ENCODE measurements at regions not wholly inside any gene's neighbourhood (a gene's known extent, or its start where the extent isn't known, plus 50 kb on each side); places are given as distances from the start of the nearest gene placed in this dataset.

- Histone ChIP-seq H3K4me1 (ENCODE audit: control insufficient read depth in 1 of 2, insufficient read depth in 2 of 2, low read length in 2 of 2) (no peaks in the 10 kb centered on the region), H3K36me3 (ENCODE audit: control insufficient read depth in 1 of 2, insufficient read depth in 2 of 2, low read length in 1 of 2) (no peaks in the 10 kb centered on the region), H3K27me3 (ENCODE audit: control insufficient read depth in 1 of 2, insufficient read depth in 2 of 2, low read length in 1 of 2) (no peaks in the 10 kb centered on the region), H3K4me3 (ENCODE audit: low read length in 2 of 2) (no peak overlapping the region), H3K27ac (ENCODE audit: low read depth in 1 of 2, low read length in 2 of 2) (no peak overlapping the region), H3K9me3 (ENCODE audit: control insufficient read depth, low read length) (peaks cover 1% of the 10 kb centered on the region)
- WGBS, 2 donors = 76 to 88% methylated on average over 2 of the region's 2 CpGs
- ATAC-seq (ENCODE audit: low FRiP score) = no peak
- intact Hi-C loops (cut with DNase I) = no loop called here
- DNase-seq = no peak
Measured at GRCh38 chr7:70947181-70947580, 184.8 kb upstream of the GALNT17 start.

- no peak overlapping the region for H3K27ac ChIP-seq (ENCODE audit: low read depth in 1 of 2, low read length in 2 of 2)
- intact Hi-C loops (cut with DNase I) = no loop called here
- DNase-seq = no peak
- no peak overlapping the region for H3K4me3 ChIP-seq (ENCODE audit: low read length in 2 of 2)
- H3K36me3 ChIP-seq (ENCODE audit: control insufficient read depth in 1 of 2, insufficient read depth in 2 of 2, low read length in 1 of 2) = no peaks in the 10 kb centered on the region
- ATAC-seq (ENCODE audit: low FRiP score) = no peak
- H3K27me3 ChIP-seq (ENCODE audit: control insufficient read depth in 1 of 2, insufficient read depth in 2 of 2, low read length in 1 of 2) = no peaks in the 10 kb centered on the region
- H3K9me3 ChIP-seq (ENCODE audit: control insufficient read depth, low read length) = peaks cover 1% of the 10 kb centered on the region
- peaks cover 0 to 2% of the 10 kb centered on the region in 2 donors for H3K4me1 ChIP-seq (ENCODE audit: control insufficient read depth in 1 of 2, insufficient read depth in 2 of 2, low read length in 2 of 2)
Measured at GRCh38 chr7:70949862-70950261, 182.1 kb upstream of the GALNT17 start.

- Histone ChIP-seq H3K9me3 (ENCODE audit: control insufficient read depth, low read length) (peaks cover 1% of the 10 kb centered on the region), H3K4me3 (ENCODE audit: low read length in 2 of 2) (no peak overlapping the region), H3K4me1 (ENCODE audit: control insufficient read depth in 1 of 2, insufficient read depth in 2 of 2, low read length in 2 of 2) (peaks cover 0 to 2% of the 10 kb centered on the region in 2 donors), H3K36me3 (ENCODE audit: control insufficient read depth in 1 of 2, insufficient read depth in 2 of 2, low read length in 1 of 2) (no peaks in the 10 kb centered on the region), H3K27me3 (ENCODE audit: control insufficient read depth in 1 of 2, insufficient read depth in 2 of 2, low read length in 1 of 2) (no peaks in the 10 kb centered on the region), H3K27ac (ENCODE audit: low read depth in 1 of 2, low read length in 2 of 2) (no peak overlapping the region)
- DNase-seq (no peak), ATAC-seq (ENCODE audit: low FRiP score) (no peak)
- intact Hi-C loops (cut with DNase I) = no loop called here
- 86% methylated on average over 7 to 8 of the region's 8 CpGs for WGBS, 2 donors
Measured at GRCh38 chr7:70951271-70951962, 180.5 kb upstream of the GALNT17 start.

- peaks cover 0 to 2% of the 10 kb centered on the region in 2 donors for H3K4me1 ChIP-seq (ENCODE audit: control insufficient read depth in 1 of 2, insufficient read depth in 2 of 2, low read length in 2 of 2)
- H3K36me3 ChIP-seq (ENCODE audit: control insufficient read depth in 1 of 2, insufficient read depth in 2 of 2, low read length in 1 of 2) = no peaks in the 10 kb centered on the region
Measured at GRCh38 chr7:70952311-70952710, 179.6 kb upstream of the GALNT17 start.

GRCh38 chr7:70953331-70953741 is 178.6 kb upstream of the GALNT17 start:
- H3K4me1 ChIP-seq (ENCODE audit: control insufficient read depth in 1 of 2, insufficient read depth in 2 of 2, low read length in 2 of 2) = peaks cover 0 to 2% of the 10 kb centered on the region in 2 donors
- H3K9me3 ChIP-seq (ENCODE audit: control insufficient read depth, low read length) = no peaks in the 10 kb centered on the region
- H3K27me3 ChIP-seq (ENCODE audit: control insufficient read depth in 1 of 2, insufficient read depth in 2 of 2, low read length in 1 of 2) = no peaks in the 10 kb centered on the region
- intact Hi-C loops (cut with DNase I) = no loop called here
- 57% methylated on average over 6 of the region's 6 CpGs for WGBS, 2 donors
- H3K36me3 ChIP-seq (ENCODE audit: control insufficient read depth in 1 of 2, insufficient read depth in 2 of 2, low read length in 1 of 2) = no peaks in the 10 kb centered on the region
- no peak for DNase-seq
- no peak for ATAC-seq (ENCODE audit: low FRiP score)
- no peak overlapping the region for H3K4me3 ChIP-seq (ENCODE audit: low read length in 2 of 2)
- no peak overlapping the region for H3K27ac ChIP-seq (ENCODE audit: low read depth in 1 of 2, low read length in 2 of 2)

More at GRCh38 chr7:70952311-70952710, 179.6 kb upstream of the GALNT17 start:
- no peak overlapping the region for H3K27ac ChIP-seq (ENCODE audit: low read depth in 1 of 2, low read length in 2 of 2)
- ATAC-seq (ENCODE audit: low FRiP score) (no peak), DNase-seq (no peak)
- H3K27me3 ChIP-seq (ENCODE audit: control insufficient read depth in 1 of 2, insufficient read depth in 2 of 2, low read length in 1 of 2) = no peaks in the 10 kb centered on the region
- no peak overlapping the region for H3K4me3 ChIP-seq (ENCODE audit: low read length in 2 of 2)
- no peaks in the 10 kb centered on the region for H3K9me3 ChIP-seq (ENCODE audit: control insufficient read depth, low read length)
- intact Hi-C loops (cut with DNase I) = no loop called here
- WGBS, 2 donors = 88 to 89% methylated on average over 8 of the region's 8 CpGs

GRCh38 chr7:70953796-70954195 is 178.1 kb upstream of the GALNT17 start:
- Histone ChIP-seq H3K36me3 (ENCODE audit: control insufficient read depth in 1 of 2, insufficient read depth in 2 of 2, low read length in 1 of 2) (no peaks in the 10 kb centered on the region), H3K27ac (ENCODE audit: low read depth in 1 of 2, low read length in 2 of 2) (no peak overlapping the region), H3K4me3 (ENCODE audit: low read length in 2 of 2) (no peak overlapping the region), H3K27me3 (ENCODE audit: control insufficient read depth in 1 of 2, insufficient read depth in 2 of 2, low read length in 1 of 2) (no peaks in the 10 kb centered on the region), H3K4me1 (ENCODE audit: control insufficient read depth in 1 of 2, insufficient read depth in 2 of 2, low read length in 2 of 2) (peaks cover 0 to 2% of the 10 kb centered on the region in 2 donors), H3K9me3 (ENCODE audit: control insufficient read depth, low read length) (no peaks in the 10 kb centered on the region)
- intact Hi-C loops (cut with DNase I) = loop anchor here in 1 of 2 donors (2.0 kb wide), 1 partner anchor 19 kb away; no protein-coding TSS in a partner anchor
- 12 to 13% methylated on average over 6 of the region's 6 CpGs for WGBS, 2 donors
- ATAC-seq (ENCODE audit: low FRiP score) (no peak), DNase-seq (no peak)

GRCh38 chr7:70972693-70973092 is 159.3 kb upstream of the GALNT17 start:
- intact Hi-C loops (cut with DNase I) = loop anchor here in 1 of 2 donors (2.0 kb wide), 1 partner anchor 18 kb away; no protein-coding TSS in a partner anchor
- H3K4me1 ChIP-seq (ENCODE audit: control insufficient read depth in 1 of 2, insufficient read depth in 2 of 2, low read length in 2 of 2) = no peaks in the 10 kb centered on the region
- ATAC-seq (ENCODE audit: low FRiP score) = no peak
- no peak overlapping the region for H3K27ac ChIP-seq (ENCODE audit: low read depth in 1 of 2, low read length in 2 of 2)
- no peaks in the 10 kb centered on the region for H3K27me3 ChIP-seq (ENCODE audit: control insufficient read depth in 1 of 2, insufficient read depth in 2 of 2, low read length in 1 of 2)
- DNase-seq = no peak
- H3K9me3 ChIP-seq (ENCODE audit: control insufficient read depth, low read length) = peaks cover 6% of the 10 kb centered on the region
- no peak overlapping the region for H3K4me3 ChIP-seq (ENCODE audit: low read length in 2 of 2)
- H3K36me3 ChIP-seq (ENCODE audit: control insufficient read depth in 1 of 2, insufficient read depth in 2 of 2, low read length in 1 of 2) = no peaks in the 10 kb centered on the region

GRCh38 chr7:70975754-70976153 is 156.2 kb upstream of the GALNT17 start:
- DNase-seq (no peak), ATAC-seq (ENCODE audit: low FRiP score) (no peak)
- no peaks in the 10 kb centered on the region for H3K4me1 ChIP-seq (ENCODE audit: control insufficient read depth in 1 of 2, insufficient read depth in 2 of 2, low read length in 2 of 2)
- peaks cover 3% of the 10 kb centered on the region for H3K9me3 ChIP-seq (ENCODE audit: control insufficient read depth, low read length)
- H3K27ac ChIP-seq (ENCODE audit: low read depth in 1 of 2, low read length in 2 of 2) = no peak overlapping the region
- intact Hi-C loops (cut with DNase I) = loop anchor here in 1 of 2 donors (2.0 kb wide), 1 partner anchor 39 kb away; no protein-coding TSS in a partner anchor
- H3K27me3 ChIP-seq (ENCODE audit: control insufficient read depth in 1 of 2, insufficient read depth in 2 of 2, low read length in 1 of 2) = no peaks in the 10 kb centered on the region
- no peaks in the 10 kb centered on the region for H3K36me3 ChIP-seq (ENCODE audit: control insufficient read depth in 1 of 2, insufficient read depth in 2 of 2, low read length in 1 of 2)
- H3K4me3 ChIP-seq (ENCODE audit: low read length in 2 of 2) = no peak overlapping the region

GRCh38 chr7:70986297-70986696 is 145.6 kb upstream of the GALNT17 start:
- no peaks in the 10 kb centered on the region for H3K9me3 ChIP-seq (ENCODE audit: control insufficient read depth, low read length)
- no peak overlapping the region for H3K4me3 ChIP-seq (ENCODE audit: low read length in 2 of 2)
- H3K27me3 ChIP-seq (ENCODE audit: control insufficient read depth in 1 of 2, insufficient read depth in 2 of 2, low read length in 1 of 2) = peaks cover 0 to 5% of the 10 kb centered on the region in 2 donors
- no peak for DNase-seq
- ATAC-seq (ENCODE audit: low FRiP score) = no peak
- no peaks in the 10 kb centered on the region for H3K36me3 ChIP-seq (ENCODE audit: control insufficient read depth in 1 of 2, insufficient read depth in 2 of 2, low read length in 1 of 2)
- no peak overlapping the region for H3K27ac ChIP-seq (ENCODE audit: low read depth in 1 of 2, low read length in 2 of 2)
- 58 to 63% methylated on average over 2 of the region's 2 CpGs for WGBS, 2 donors
- H3K4me1 ChIP-seq (ENCODE audit: control insufficient read depth in 1 of 2, insufficient read depth in 2 of 2, low read length in 2 of 2) = no peaks in the 10 kb centered on the region
- intact Hi-C loops (cut with DNase I) = no loop called here

All from aorta (tissue), 5 donors.